Gastroesophageal sphincter (tissue), 3 donors: ENCODE measurements at regions not wholly inside any gene's neighbourhood (a gene's known extent, or its start where the extent isn't known, plus 50 kb on each side); places are given as distances from the start of the nearest gene placed in this dataset.

ENCODE experiments used
- CTCF ChIP-seq, 4 experiments: fragments of 200-600 bp in 2 of 4; fragments of 450-650 bp in 2 of 4; sonication (generic) in 1 of 4; IDR thresholded peaks; one replicate each; pipeline ENCODE4 v1.5.1; 2017 to 2019; ENCODE audit warnings: antibody characterized with exemption in 4 of 4, mild to moderate bottlenecking in 2 of 4, moderate library complexity in 2 of 4
- POLR2A ChIP-seq, 2 donors: fragments of 450-650 bp; IDR thresholded peaks; one replicate each; pipeline ENCODE4 v1.6.1; 2017; ENCODE audit warnings: antibody characterized with exemption in 2 of 2, mild to moderate bottlenecking in 2 of 2, moderate library complexity in 1 of 2
- POLR2AphosphoS5 ChIP-seq: sonication (generic); formaldehyde crosslinking; IDR thresholded peaks from one replicate; pipeline ENCODE4 v1.6.1; 2017; ENCODE audit warnings: antibody characterized with exemption

- TF ChIP-seq POLR2AphosphoS5, result no peak
- no peak for TF ChIP-seq CTCF (IDR thresholded peaks at IDR 0.05)
- no peak for TF ChIP-seq POLR2A (IDR thresholded peaks at IDR 0.05)
These were observed 311.5 kb upstream of the PTGER4 start for GRCh38 chr5:40368200-40368599.
